ENCODE measurements at regions not wholly inside any gene's neighbourhood (a gene's known extent, or its start where the extent isn't known, plus 50 kb on each side); places are given as distances from the start of the nearest gene placed in this dataset.

DNA sequence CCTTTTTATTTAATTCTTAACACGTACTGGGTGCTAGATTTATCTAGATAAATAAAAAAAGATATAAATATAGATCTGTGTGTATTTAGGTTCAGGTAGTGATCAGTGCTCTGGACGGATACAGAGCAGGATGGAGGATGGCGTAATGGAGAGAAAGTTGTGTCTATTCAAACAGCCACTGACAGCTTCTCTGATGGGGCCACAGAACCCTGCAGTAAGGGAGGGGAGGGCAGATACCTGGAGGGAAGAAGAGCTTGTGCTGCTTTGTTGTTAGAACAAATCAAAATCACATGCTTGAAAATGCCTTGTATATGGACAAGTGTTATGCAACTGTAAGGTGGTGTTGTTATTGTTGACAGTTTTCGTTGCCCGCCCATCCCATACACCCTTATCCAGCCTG lies 170.2 kb downstream of the UTP18 start:
- Histone ChIP-seq H2AFZ (ENCODE audit: low read depth, low read length) (no peak overlapping the region), H3K36me3 (replicated peaks; ENCODE audit: low read depth, low read length) (no peaks in the 10 kb centered on the region), H3K79me2 (ENCODE audit: low read length) (no peaks in the 10 kb centered on the region), H3K9ac (ENCODE audit: low read length) (no peak overlapping the region), H3K4me3 (ENCODE audit: low read length) (no peak overlapping the region), H3K4me1 (ENCODE audit: low read length) (no peaks in the 10 kb centered on the region), H3K27ac (ENCODE audit: low read length) (no peak overlapping the region), H3K4me2 (ENCODE audit: low read length) (no peak overlapping the region), H3K9me3 (ENCODE audit: insufficient read depth, low read length) (no peaks in the 10 kb centered on the region), H4K20me1 (ENCODE audit: insufficient read depth, low read length) (no peaks in the 10 kb centered on the region), H3K27me3 (ENCODE audit: low read depth, low read length) (0 out of 2 replicates have a peak, but pooled peaks cover 3% of the 10 kb centered on the region)
- TF ChIP-seq EZH2phosphoT487 (IDR thresholded peaks at IDR 0.05; ENCODE audit: low read depth) = no peak
- TF ChIP-seq, protein P1, sequence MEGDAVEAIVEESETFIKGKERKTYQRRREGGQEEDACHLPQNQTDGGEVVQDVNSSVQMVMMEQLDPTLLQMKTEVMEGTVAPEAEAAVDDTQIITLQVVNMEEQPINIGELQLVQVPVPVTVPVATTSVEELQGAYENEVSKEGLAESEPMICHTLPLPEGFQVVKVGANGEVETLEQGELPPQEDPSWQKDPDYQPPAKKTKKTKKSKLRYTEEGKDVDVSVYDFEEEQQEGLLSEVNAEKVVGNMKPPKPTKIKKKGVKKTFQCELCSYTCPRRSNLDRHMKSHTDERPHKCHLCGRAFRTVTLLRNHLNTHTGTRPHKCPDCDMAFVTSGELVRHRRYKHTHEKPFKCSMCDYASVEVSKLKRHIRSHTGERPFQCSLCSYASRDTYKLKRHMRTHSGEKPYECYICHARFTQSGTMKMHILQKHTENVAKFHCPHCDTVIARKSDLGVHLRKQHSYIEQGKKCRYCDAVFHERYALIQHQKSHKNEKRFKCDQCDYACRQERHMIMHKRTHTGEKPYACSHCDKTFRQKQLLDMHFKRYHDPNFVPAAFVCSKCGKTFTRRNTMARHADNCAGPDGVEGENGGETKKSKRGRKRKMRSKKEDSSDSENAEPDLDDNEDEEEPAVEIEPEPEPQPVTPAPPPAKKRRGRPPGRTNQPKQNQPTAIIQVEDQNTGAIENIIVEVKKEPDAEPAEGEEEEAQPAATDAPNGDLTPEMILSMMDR (IDR thresholded peaks at IDR 0.05; ENCODE audit: low read depth, low read length) = no peak

- Histone ChIP-seq H3K4me2 (ENCODE audit: low read length) (no peak overlapping the region), H2AFZ (ENCODE audit: low read depth, low read length) (no peak overlapping the region), H3K4me1 (ENCODE audit: low read length) (no peaks in the 10 kb centered on the region), H3K27ac (ENCODE audit: low read length) (no peak overlapping the region), H3K36me3 (replicated peaks; ENCODE audit: low read depth, low read length) (no peaks in the 10 kb centered on the region), H3K9ac (ENCODE audit: low read length) (no peak overlapping the region), H3K9me3 (ENCODE audit: insufficient read depth, low read length) (no peaks in the 10 kb centered on the region), H4K20me1 (ENCODE audit: insufficient read depth, low read length) (no peaks in the 10 kb centered on the region), H3K27me3 (ENCODE audit: low read depth, low read length) (0 out of 2 replicates have a peak, but pooled peaks cover 3% of the 10 kb centered on the region), H3K79me2 (ENCODE audit: low read length) (no peaks in the 10 kb centered on the region), H3K4me3 (ENCODE audit: low read length) (no peak overlapping the region)
- TF ChIP-seq, protein P1 (IDR thresholded peaks at IDR 0.05; ENCODE audit: low read depth, low read length) = no peak
- TF ChIP-seq EZH2phosphoT487 (IDR thresholded peaks at IDR 0.05; ENCODE audit: low read depth) = no peak
Observed at GRCh38 chr17:51434434-51435170, 174.3 kb downstream of the UTP18 start.

DNA sequence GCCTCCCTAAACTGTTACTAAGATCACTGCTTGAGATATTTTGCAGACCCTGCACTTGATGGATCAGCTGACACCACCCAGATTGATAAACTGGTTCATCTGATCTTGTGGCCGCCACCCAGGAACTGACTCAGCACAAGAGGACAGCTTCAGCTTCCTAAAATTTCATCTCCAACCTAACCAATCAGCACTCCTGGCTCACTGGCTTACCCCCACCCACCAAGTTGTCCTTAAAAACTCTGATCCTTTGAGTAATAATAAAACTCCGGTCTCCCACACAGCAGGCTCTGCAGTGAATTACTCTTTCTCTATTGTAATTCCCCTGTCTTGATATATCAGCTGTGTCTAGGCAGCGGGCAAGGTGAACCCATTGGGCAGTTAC lies 174.8 kb downstream of the UTP18 start:
- H4K20me1 ChIP-seq (ENCODE audit: insufficient read depth, low read length) = no peaks in the 10 kb centered on the region
- no peaks in the 10 kb centered on the region for H3K36me3 ChIP-seq (replicated peaks; ENCODE audit: low read depth, low read length)
- no peak overlapping the region for H3K27ac ChIP-seq (ENCODE audit: low read length)
- H3K4me1 ChIP-seq (ENCODE audit: low read length) = no peaks in the 10 kb centered on the region
- H3K4me2 ChIP-seq (ENCODE audit: low read length) = no peak overlapping the region
- TF ChIP-seq EZH2phosphoT487 (IDR thresholded peaks at IDR 0.05; ENCODE audit: low read depth) = no peak
- TF ChIP-seq, protein P1 (IDR thresholded peaks at IDR 0.05; ENCODE audit: low read depth, low read length) = no peak
- no peak overlapping the region for H3K4me3 ChIP-seq (ENCODE audit: low read length)
- H3K9me3 ChIP-seq (ENCODE audit: insufficient read depth, low read length) = no peaks in the 10 kb centered on the region
- H3K27me3 ChIP-seq (ENCODE audit: low read depth, low read length) = 0 out of 2 replicates have a peak, but pooled peaks cover 3% of the 10 kb centered on the region
- H2AFZ ChIP-seq (ENCODE audit: low read depth, low read length) = no peak overlapping the region
- no peaks in the 10 kb centered on the region for H3K79me2 ChIP-seq (ENCODE audit: low read length)
- no peak overlapping the region for H3K9ac ChIP-seq (ENCODE audit: low read length)

DNA sequence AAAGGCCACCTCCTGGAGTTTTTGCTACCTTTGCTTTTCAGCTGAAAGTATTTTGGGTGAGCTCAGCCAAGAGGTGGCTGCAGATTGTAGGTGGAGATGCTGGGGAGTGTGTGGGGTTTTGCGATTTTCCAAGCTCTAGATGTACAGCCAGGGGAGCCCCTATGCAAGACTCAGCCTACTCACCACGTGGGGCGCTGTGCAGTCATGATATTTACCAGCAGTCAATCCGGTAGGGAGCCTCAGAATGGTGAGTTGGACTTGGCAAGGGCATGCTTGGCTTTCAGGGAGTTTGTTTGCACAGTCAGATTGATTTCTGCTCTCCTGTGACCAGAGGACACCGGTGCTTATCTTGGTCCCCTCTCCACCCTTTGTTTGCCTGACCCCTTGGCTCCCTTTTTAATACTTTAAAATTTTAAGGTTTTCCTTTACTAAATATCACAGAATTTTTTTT lies 175.3 kb downstream of the UTP18 start:
- Histone ChIP-seq H3K79me2 (ENCODE audit: low read length) (no peaks in the 10 kb centered on the region), H4K20me1 (ENCODE audit: insufficient read depth, low read length) (no peaks in the 10 kb centered on the region), H3K9me3 (ENCODE audit: insufficient read depth, low read length) (no peaks in the 10 kb centered on the region), H3K4me1 (ENCODE audit: low read length) (no peaks in the 10 kb centered on the region), H3K9ac (ENCODE audit: low read length) (no peak overlapping the region), H3K27ac (ENCODE audit: low read length) (no peak overlapping the region), H3K4me2 (ENCODE audit: low read length) (no peak overlapping the region), H3K36me3 (replicated peaks; ENCODE audit: low read depth, low read length) (no peaks in the 10 kb centered on the region), H3K4me3 (ENCODE audit: low read length) (no peak overlapping the region), H3K27me3 (ENCODE audit: low read depth, low read length) (0 out of 2 replicates have a peak, but pooled peaks cover 3% of the 10 kb centered on the region), H2AFZ (ENCODE audit: low read depth, low read length) (no peak overlapping the region)
- TF ChIP-seq, protein P1 (IDR thresholded peaks at IDR 0.05; ENCODE audit: low read depth, low read length) = peak; percentile 55
- no peak for TF ChIP-seq EZH2phosphoT487 (IDR thresholded peaks at IDR 0.05; ENCODE audit: low read depth)
